ENCODE measurements at regions not wholly inside any gene's neighbourhood (a gene's known extent, or its start where the extent isn't known, plus 50 kb on each side); places are given as distances from the start of the nearest gene placed in this dataset.

GRCh38 chr18:78126536-78126935 lies 853.1 kb upstream of the SALL3 start:
- Histone ChIP-seq H3K4me1 (no peaks in the 10 kb centered on the region), H3K9me3 (no peaks in the 10 kb centered on the region), H3K4me3 (ENCODE audit: low read depth, low read length) (no peak overlapping the region), H3K36me3 (no peaks in the 10 kb centered on the region), H3K27me3 (no peaks in the 10 kb centered on the region)
- TF ChIP-seq CTCF (IDR thresholded peaks at IDR 0.05; ENCODE audit: low read depth, low read length), result no peak
- no peak for DNase-seq

GRCh38 chr18:78127041-78127440 lies 852.6 kb upstream of the SALL3 start:
- Histone ChIP-seq H3K27me3 (no peaks in the 10 kb centered on the region), H3K4me3 (ENCODE audit: low read depth, low read length) (no peak overlapping the region), H3K9me3 (no peaks in the 10 kb centered on the region), H3K36me3 (no peaks in the 10 kb centered on the region), H3K4me1 (no peaks in the 10 kb centered on the region)
- DNase-seq, result no peak
- no peak for TF ChIP-seq CTCF (IDR thresholded peaks at IDR 0.05; ENCODE audit: low read depth, low read length)

GRCh38 chr18:78128004-78128403 lies 851.6 kb upstream of the SALL3 start:
- Histone ChIP-seq H3K36me3 (no peaks in the 10 kb centered on the region), H3K4me3 (ENCODE audit: low read depth, low read length) (no peak overlapping the region), H3K27me3 (no peaks in the 10 kb centered on the region), H3K4me1 (no peaks in the 10 kb centered on the region), H3K9me3 (no peaks in the 10 kb centered on the region)
- TF ChIP-seq CTCF (IDR thresholded peaks at IDR 0.05; ENCODE audit: low read depth, low read length), result no peak
- DNase-seq, result no peak

- Histone ChIP-seq H3K9me3 (no peaks in the 10 kb centered on the region), H3K4me1 (no peaks in the 10 kb centered on the region), H3K36me3 (no peaks in the 10 kb centered on the region), H3K4me3 (ENCODE audit: low read depth, low read length) (no peak overlapping the region), H3K27me3 (no peaks in the 10 kb centered on the region)
- DNase-seq, result no peak
- TF ChIP-seq CTCF (IDR thresholded peaks at IDR 0.05; ENCODE audit: low read depth, low read length), result no peak
Observed at GRCh38 chr18:78129260-78129659, 850.4 kb upstream of the SALL3 start.

- no peak overlapping the region for H3K4me3 ChIP-seq (ENCODE audit: low read depth, low read length)
- no peaks in the 10 kb centered on the region for H3K27me3 ChIP-seq
- no peaks in the 10 kb centered on the region for H3K36me3 ChIP-seq
- H3K9me3 ChIP-seq, result no peaks in the 10 kb centered on the region
- DNase-seq, result no peak
- no peaks in the 10 kb centered on the region for H3K4me1 ChIP-seq
- no peak for TF ChIP-seq CTCF (IDR thresholded peaks at IDR 0.05; ENCODE audit: low read depth, low read length)
Observed at GRCh38 chr18:78130232-78131195, 849.1 kb upstream of the SALL3 start.

GRCh38 chr18:78133729-78134128 lies 845.9 kb upstream of the SALL3 start:
- no peak for DNase-seq
- no peak for TF ChIP-seq CTCF (IDR thresholded peaks at IDR 0.05; ENCODE audit: low read depth, low read length)

More at GRCh38 chr18:78133729-78134128, 845.9 kb upstream of the SALL3 start:
- H3K9me3 ChIP-seq, result no peaks in the 10 kb centered on the region
- no peaks in the 10 kb centered on the region for H3K27me3 ChIP-seq
- H3K4me1 ChIP-seq, result no peaks in the 10 kb centered on the region
- H3K36me3 ChIP-seq, result no peaks in the 10 kb centered on the region
- no peak overlapping the region for H3K4me3 ChIP-seq (ENCODE audit: low read depth, low read length)

Data from BE2C (cell line).